Activated CD4-positive, alpha-beta T cell treated with anti-CD3 and anti-CD28 coated beads for 24 hours (primary cell): ENCODE measurements at regions not wholly inside any gene's neighbourhood (a gene's known extent, or its start where the extent isn't known, plus 50 kb on each side); places are given as distances from the start of the nearest gene placed in this dataset.

ENCODE experiments used
- DNase-seq, 2 donors: peaks; one replicate each; pipeline ENCODE4 v3.0.0-alpha.2; 2020; ENCODE audit warnings: low read depth in 2 of 2

- no peak for DNase-seq
These were observed 143.2 kb upstream of the USP15 start for GRCh38 chr12:62116986-62117385.

DNA sequence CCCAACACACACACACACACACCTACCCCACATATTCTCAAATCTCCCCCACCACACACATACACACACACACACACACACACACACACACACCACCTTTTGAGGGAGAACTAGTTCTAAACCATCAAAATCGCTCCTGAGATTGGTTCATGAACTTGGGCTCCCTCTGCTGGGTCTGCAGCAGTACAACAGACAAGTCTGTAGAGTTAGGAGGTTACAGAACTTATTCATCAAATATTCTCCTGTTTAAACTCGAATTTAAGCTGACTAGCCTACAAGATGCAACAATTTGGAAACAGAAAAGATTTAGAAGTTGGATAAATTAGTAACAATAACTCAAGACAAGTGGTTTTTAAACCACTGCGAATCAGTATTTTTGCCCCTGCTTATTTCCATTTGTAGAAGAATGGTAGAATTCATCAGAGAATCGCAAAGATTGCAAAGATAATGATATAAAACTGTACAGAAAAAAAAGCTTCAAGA lies 136.4 kb upstream of the USP15 start:
- DNase-seq = peak; percentile 9 to 13

GRCh38 chr12:62127516-62127915 lies 132.7 kb upstream of the USP15 start:
- no peak for DNase-seq

DNA sequence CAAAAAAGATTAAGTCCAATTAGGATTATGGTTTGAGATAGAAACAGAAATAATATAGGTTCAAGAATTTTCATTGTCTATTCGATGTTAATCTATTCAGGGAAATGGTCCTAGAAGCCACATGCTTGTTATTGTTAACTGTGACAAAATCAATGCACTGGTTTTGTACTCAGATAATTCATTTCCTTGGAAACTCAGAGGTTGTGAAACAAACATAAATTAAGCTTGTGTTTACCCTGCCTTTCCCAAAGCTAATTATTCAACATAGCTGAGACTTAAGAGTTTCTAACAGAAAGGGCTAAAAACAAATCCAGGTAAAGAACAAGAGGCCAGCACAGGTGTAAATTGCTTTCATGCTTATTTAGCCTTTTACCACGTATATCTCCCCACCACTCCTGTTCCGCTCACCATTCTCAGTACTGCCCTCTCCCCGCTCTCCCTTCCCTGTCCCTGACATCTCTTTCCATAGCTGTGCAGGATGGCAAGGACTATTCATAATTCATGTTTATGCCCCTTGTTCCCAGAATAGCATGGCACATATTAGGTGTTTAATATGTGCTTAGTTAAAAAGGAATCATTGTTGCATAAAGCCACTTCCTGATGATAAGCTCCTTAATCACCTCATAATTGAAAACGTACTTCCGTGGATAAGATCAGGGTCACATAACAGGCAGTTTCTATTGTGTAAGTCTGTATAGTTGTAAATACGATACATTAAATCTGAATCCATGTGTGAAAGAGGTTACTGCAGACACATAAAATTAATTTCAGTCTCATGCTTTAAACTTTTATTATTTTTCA lies 131.8 kb upstream of the USP15 start:
- no peak for DNase-seq

DNA sequence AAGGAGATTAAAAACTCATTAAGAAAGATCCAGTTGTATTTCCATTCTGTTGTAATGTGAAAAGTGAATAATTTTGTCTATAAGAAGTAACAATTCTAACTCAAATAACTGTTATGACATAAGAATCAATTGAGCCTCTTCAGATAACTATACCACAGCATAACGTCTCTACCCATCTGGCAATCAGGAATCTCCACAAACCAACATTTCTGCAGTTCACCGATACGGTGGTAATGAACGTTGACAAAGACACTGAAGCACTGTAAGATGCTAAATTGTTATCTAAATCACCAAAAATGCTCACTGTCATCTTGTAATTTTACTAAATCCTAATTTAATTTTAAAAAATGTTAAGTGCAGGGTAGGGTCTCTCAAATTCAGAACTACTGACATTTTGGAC lies 130.9 kb upstream of the USP15 start:
- DNase-seq = no peak

DNA sequence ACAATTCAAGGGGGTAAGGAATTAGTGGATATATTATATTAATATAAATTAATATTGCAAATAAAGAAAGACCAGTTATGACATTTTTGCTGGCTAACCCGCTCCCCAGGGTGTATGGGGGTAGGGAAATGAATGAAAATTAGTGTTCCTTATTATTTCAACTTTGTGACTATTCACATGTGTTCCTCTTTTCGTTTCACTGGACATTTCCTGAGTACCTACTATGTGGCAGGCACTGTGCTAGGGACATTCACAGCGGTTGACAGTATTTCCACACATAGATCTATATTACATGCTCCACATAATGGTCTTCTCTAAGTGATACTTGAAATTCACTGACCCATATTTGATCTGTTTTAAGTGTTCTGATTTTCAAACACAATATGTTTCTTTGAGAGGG lies 129.8 kb upstream of the USP15 start:
- DNase-seq = no peak

- no peak for DNase-seq
These were observed 129.2 kb upstream of the USP15 start for GRCh38 chr12:62130834-62131552.

- no peak for DNase-seq
These were observed 126.8 kb upstream of the USP15 start for GRCh38 chr12:62133440-62133839.

DNA sequence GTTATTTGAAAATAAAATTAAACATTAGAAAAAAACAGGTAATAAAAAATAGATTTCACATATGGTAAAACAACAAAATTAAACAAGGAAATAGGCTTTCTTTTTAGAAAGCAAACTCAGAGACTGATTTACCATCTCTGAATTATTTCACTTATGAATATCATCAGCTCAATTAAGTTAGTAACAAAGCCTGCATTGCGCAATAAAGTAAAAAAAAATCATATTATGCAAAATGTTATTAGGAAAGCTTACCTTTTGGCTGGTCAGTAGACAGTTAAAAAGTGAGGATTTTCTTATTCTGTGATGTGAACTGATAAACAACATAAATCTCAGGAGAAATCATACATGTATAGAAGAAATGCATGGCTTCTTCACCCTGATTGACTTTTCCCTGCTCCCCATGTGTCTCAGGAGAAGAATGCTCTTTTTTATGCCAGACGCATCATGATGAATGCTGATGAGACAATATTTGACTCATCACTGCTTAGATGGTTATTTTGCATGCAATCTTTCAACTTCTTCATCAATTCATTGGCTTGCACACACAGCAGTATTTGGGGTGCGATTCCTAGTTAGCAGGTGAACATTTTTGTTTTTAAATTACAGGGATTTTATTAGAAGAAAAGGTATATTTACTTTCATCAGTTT lies 124.5 kb upstream of the USP15 start:
- no peak for DNase-seq

GRCh38 chr12:62136496-62136895 lies 123.7 kb upstream of the USP15 start:
- no peak for DNase-seq

DNA sequence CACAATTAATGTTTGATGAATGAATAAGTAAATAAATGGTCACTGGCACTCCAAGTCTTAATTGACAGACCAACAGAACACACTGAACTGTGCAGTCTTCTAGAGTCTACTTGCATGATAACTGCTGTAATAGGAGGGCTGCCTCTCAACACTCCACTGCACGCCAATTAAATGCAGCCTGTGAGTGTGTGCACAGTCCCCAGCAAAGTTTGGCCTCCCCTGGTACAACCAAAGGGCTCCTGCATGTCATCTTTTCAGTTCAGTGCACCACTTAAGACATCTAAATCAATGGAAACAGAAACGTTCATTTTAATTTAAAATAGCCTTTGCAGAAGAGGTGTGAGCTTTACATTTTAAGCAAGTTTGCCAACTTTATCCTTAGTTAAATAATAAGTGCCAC lies 121.7 kb upstream of the USP15 start:
- no peak for DNase-seq

DNA sequence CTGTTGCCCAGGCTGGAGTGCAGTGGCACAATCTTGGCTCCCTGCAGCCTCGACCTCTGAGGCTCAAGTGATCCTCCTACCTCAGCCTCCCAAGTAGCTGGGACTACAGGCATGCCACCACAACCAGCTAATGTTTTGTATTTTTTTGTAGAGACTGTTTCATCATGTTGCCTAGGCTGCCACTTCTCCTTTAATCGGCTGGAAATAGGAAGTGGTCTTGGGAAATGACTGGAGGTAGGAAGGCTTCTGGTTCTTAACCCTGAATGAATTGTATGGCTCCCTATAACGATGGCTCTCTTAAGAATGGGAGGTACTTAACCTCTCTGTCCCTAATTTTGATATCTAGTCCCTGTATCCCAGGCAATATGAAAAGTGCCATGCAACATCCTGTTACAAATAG lies 113.9 kb upstream of the USP15 start:
- no peak for DNase-seq

GRCh38 chr12:62158013-62158412 lies 102.2 kb upstream of the USP15 start:
- DNase-seq = no peak

- DNase-seq = no peak
These were observed 101.5 kb upstream of the USP15 start for GRCh38 chr12:62158461-62159360.

GRCh38 chr12:62162214-62162613 lies 98.0 kb upstream of the USP15 start:
- DNase-seq = no peak

DNA sequence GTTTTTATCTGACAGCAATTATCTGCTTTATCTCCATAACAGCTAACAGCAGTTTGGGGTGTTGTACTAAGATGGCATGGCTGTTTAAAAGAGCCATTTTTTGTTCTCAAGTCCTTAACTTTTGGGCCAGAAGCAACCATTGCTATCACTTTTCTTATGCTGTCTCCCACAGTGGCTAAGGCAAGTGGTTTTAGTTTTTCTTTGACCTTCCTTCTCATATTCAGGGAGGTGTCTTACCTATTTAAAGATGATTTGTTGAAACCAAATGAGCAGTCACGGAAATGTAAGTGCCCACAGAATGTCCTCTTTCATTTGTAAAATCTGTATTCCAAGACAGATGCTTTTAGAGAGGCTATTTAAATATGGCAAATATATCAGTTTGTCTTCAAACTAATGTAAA lies 96.8 kb upstream of the USP15 start:
- no peak for DNase-seq

GRCh38 chr12:62164036-62164435 lies 96.2 kb upstream of the USP15 start:
- no peak for DNase-seq

DNA sequence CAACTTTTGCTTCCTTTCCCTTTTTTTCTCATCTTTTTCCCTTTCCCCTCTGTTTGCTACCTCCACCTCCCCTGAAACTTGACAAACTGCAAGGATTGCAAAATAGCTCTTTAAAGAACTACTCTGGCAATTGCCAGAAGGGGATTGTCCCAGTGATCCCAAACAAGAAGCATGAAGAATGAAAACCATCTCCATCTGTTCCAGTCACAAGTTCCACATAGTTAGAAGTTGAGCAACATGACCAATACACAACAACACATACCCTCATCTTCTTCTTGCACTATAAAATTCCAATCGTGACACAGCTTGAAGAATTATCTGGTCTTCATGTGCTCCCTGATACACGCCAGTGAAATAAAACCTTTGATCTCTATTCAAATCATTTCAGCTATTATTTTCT lies 93.7 kb upstream of the USP15 start:
- DNase-seq = no peak

- no peak for DNase-seq
These were observed 91.8 kb upstream of the USP15 start for GRCh38 chr12:62168411-62168810.

- DNase-seq = no peak
These were observed 90.0 kb upstream of the USP15 start for GRCh38 chr12:62170241-62170640.

GRCh38 chr12:62190689-62191490 lies 69.3 kb upstream of the USP15 start:
- peak in 1 of 2 donors; percentile 1 for DNase-seq
